ENCODE measurements at regions not wholly inside any gene's neighbourhood (a gene's known extent, or its start where the extent isn't known, plus 50 kb on each side); places are given as distances from the start of the nearest gene placed in this dataset.
"Not testable (repeated sequence)": the region's sequence is repeated elsewhere in the genome, so short reads cannot be mapped to it uniquely, and the experiment has no call there.

- no peak for DNase-seq
Observed at GRCh38 chr13:48583859-48584311, 51.0 kb upstream of the RCBTB2 start.

GRCh38 chr13:48585456-48585840 is 52.6 kb upstream of the RCBTB2 start:
- DNase-seq: no peak

- DNase-seq: no peak
Observed at GRCh38 chr13:48586591-48587103, 53.8 kb upstream of the RCBTB2 start.

- no peak for DNase-seq
Observed at GRCh38 chr13:48588120-48588519, 55.2 kb upstream of the RCBTB2 start.

- DNase-seq: no peak
Observed at GRCh38 chr13:48590141-48590901, 57.4 kb upstream of the RCBTB2 start.

GRCh38 chr13:48591124-48591872 is 58.4 kb upstream of the RCBTB2 start:
- not testable (repeated sequence) for DNase-seq

- DNase-seq: no peak
Observed at GRCh38 chr13:48591889-48592687, 59.2 kb upstream of the RCBTB2 start.

GRCh38 chr13:48592688-48593049 is 59.8 kb upstream of the RCBTB2 start:
- DNase-seq: no peak

- DNase-seq: no peak
Observed at GRCh38 chr13:48593536-48593935, 60.2 kb upstream of the CYSLTR2 start.

- no peak for DNase-seq
Observed at GRCh38 chr13:48594096-48594815, 59.5 kb upstream of the CYSLTR2 start.

GRCh38 chr13:48595431-48596429 is 58.0 kb upstream of the CYSLTR2 start:
- peak; percentile 42 for DNase-seq

GRCh38 chr13:48600374-48601364 is 53.1 kb upstream of the CYSLTR2 start:
- no peak for DNase-seq

GRCh38 chr13:48602296-48603016 is 51.3 kb upstream of the CYSLTR2 start:
- no peak for DNase-seq

- DNase-seq: no peak
Observed at GRCh38 chr13:48603375-48603774, 50.4 kb upstream of the CYSLTR2 start.
